GM19452 (cell line): ENCODE measurements at regions not wholly inside any gene's neighbourhood (a gene's known extent, or its start where the extent isn't known, plus 50 kb on each side); places are given as distances from the start of the nearest gene placed in this dataset.

ENCODE experiments used
- ATAC-seq: cut with Tn5 transposase; IDR thresholded peaks from one replicate; pipeline ENCODE4 v1.9.1; 2021; ENCODE audit not compliant: unreplicated experiment

GRCh38 chr14:31943861-31944255, 133.2 kb upstream of the ARHGAP5 start:
- ATAC-seq: no peak

GRCh38 chr14:31944256-31945073, 132.6 kb upstream of the ARHGAP5 start:
- ATAC-seq: no peak

GRCh38 chr14:31945074-31945613, 132.0 kb upstream of the ARHGAP5 start:
- no peak for ATAC-seq

GRCh38 chr14:31945701-31946100, 131.4 kb upstream of the ARHGAP5 start:
- no peak for ATAC-seq

GRCh38 chr14:31947076-31947475, 130.0 kb upstream of the ARHGAP5 start:
- ATAC-seq: no peak

GRCh38 chr14:31947680-31948595, 129.2 kb upstream of the ARHGAP5 start:
- no peak for ATAC-seq

GRCh38 chr14:31949709-31950108, 127.4 kb upstream of the ARHGAP5 start:
- ATAC-seq: no peak

- no peak for ATAC-seq
Measured at GRCh38 chr14:31950331-31950730, 126.8 kb upstream of the ARHGAP5 start.

GRCh38 chr14:31950764-31951637, 126.1 kb upstream of the ARHGAP5 start:
- no peak for ATAC-seq

- no peak for ATAC-seq
Measured at GRCh38 chr14:31951638-31951964, 125.5 kb upstream of the ARHGAP5 start.

GRCh38 chr14:31952573-31952972, 124.5 kb upstream of the ARHGAP5 start:
- no peak for ATAC-seq

- ATAC-seq: no peak
Measured at GRCh38 chr14:31953210-31953609, 123.9 kb upstream of the ARHGAP5 start.

GRCh38 chr14:31954991-31955390, 122.1 kb upstream of the ARHGAP5 start:
- ATAC-seq: no peak

- no peak for ATAC-seq
Measured at GRCh38 chr14:31955936-31956579, 121.0 kb upstream of the ARHGAP5 start.

GRCh38 chr14:31957565-31957964, 119.5 kb upstream of the ARHGAP5 start:
- no peak for ATAC-seq

GRCh38 chr14:31960039-31960438, 117.1 kb upstream of the ARHGAP5 start:
- ATAC-seq: no peak

GRCh38 chr14:31961896-31962295, 115.2 kb upstream of the ARHGAP5 start:
- ATAC-seq: no peak

GRCh38 chr14:31962920-31963319, 114.2 kb upstream of the ARHGAP5 start:
- ATAC-seq: no peak

- no peak for ATAC-seq
Measured at GRCh38 chr14:31963587-31963986, 113.5 kb upstream of the ARHGAP5 start.

- no peak for ATAC-seq
Measured at GRCh38 chr14:31964490-31964889, 112.6 kb upstream of the ARHGAP5 start.
